Left forelimb (tissue), 1 donor: ENCODE measurements at regions not wholly inside any gene's neighbourhood (a gene's known extent, or its start where the extent isn't known, plus 50 kb on each side); places are given as distances from the start of the nearest gene placed in this dataset.

Experiments
- DNase-seq: peaks from one replicate; pipeline ENCODE4 v3.0.0-alpha.2; 2018; ENCODE audit warnings: low spot score

DNA sequence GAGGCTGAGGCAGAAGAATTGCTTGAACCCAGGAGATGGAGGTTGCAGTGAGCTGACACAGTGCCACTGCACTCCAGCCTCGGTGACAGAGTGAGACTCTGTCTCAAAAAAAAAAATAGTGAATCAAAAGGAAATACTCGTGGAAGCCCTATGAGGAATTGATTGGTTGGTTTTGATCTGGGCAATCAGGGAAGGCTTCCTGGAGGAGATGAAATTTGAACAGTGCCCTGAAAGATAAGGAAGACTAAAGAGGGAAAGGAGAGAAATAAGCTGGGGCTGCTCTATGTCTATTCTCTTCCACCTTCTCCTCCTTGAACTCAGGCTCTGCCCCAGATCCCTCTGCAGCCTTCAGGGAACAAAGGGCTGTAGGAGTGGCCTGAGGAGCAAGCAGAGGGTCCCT, 54.1 kb downstream of the IRF2BPL start:
- DNase-seq: no peak

DNA sequence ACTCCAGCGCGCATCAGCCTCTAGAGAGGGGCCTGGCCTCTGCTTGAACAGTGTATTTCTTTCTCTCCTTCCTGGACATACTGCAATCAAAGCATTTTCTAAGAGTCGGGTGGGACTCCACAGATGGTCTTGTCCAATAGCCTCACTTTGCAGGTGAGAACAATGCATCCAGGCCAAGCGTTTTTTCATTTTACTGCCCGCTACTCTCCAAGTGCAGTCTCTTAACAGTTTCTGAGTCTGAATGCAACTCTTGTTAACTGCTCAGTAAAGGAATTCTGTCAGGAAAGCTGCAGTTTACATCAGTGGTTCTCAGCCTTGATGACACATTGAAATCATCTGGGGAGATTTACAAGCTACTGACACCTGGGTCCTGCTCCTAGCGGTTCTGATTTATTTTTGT, 57.0 kb downstream of the IRF2BPL start:
- no peak for DNase-seq

DNA sequence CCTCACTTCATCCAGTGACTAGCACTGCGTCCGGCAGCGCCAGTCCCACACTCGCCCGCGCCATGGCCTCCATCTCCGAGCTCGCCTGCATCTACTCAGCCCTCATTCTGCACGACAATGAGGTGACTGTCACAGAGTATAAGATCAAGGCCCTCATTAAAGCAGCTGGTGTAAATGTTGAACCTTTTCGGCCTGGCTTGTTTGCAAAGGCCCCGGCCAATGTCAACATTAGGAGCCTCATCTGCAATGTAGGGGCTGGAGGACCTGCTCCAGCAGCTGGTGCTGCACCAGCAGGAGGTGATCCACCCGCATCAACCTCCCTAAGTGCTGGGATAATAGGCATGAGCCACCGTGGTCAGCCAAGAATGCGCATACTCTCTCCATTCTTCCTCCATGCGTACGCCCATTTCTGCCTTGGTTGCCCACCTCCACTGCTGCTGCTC, 59.9 kb downstream of the IRF2BPL start:
- no peak for DNase-seq

DNA sequence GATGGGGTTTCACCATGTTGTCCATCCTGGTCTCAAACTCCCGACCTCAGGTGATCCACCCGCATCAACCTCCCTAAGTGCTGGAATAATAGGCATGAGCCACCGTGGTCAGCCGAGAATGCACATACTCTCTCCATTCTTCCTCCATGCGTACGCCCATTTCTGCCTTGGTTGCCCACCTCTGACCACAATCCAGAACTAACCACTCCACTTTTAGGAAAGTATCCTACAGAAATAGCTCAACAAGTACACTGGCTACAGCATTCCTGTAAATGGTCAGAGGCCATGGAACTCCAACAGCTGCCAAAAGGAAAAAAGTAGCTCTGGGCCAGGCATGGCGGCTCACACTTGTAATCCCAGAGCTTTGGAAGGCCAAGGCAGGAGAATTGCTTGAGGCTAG, 60.7 kb downstream of the IRF2BPL start:
- no peak for DNase-seq

DNA sequence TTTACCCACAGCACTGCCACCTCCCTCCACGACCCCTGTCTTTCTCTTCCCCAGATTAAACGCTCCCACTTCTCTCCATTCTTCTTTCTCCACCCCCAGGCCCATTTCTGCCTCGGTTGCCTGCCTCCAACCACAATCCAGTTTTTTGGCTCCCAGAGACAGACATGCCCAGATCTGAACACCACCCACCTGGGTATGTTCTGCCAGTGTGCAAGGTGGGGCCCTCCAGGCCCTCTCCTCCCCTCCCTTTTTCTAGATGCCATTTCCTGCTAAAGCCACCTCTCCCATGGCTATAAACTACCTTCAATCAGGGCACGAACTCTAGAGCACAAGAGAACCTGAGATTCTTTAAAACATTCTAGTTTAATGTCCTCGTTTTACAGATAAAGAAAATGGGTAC, 63.3 kb downstream of the IRF2BPL start:
- DNase-seq: no peak

DNA sequence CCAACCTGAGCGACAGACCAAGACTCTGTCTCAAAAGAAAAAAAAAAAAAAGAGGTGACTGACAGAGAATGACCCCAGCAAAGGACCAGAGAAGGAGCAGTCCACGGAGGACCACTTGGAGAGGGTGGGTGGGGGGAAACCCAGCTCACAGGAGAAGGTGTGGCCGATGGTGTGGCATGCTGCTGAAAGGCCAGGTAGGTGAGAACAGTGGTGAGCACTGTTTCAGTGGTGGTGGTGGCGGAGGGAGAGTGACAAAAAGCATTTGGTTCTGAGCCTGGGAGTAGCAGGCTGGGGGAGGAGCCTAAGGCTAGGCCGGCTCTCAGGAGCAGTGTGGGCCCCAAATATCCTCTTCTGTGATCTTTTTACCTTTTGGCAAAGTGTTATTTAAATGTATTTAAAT, 63.8 kb downstream of the IRF2BPL start:
- DNase-seq: no peak

DNA sequence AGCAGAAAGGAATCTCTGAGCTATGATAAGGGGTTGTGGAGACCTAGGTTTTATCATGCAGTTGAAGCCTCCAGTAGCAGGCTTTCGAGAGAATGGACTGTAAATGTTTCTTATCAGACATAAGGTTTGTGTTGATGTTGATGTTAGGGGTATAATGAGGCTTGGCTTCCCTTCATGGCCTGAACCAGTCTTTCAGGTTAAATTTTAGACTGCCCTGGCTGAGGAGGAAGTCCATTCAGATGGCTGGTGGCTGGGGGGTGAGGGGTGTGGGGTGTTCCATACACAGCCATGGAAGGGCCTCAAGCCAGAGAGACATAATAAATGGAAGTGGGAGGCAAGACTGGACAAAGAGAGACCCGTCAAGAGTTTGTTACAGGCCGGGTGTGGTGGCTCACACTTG, 65.1 kb downstream of the IRF2BPL start:
- no peak for DNase-seq

DNA sequence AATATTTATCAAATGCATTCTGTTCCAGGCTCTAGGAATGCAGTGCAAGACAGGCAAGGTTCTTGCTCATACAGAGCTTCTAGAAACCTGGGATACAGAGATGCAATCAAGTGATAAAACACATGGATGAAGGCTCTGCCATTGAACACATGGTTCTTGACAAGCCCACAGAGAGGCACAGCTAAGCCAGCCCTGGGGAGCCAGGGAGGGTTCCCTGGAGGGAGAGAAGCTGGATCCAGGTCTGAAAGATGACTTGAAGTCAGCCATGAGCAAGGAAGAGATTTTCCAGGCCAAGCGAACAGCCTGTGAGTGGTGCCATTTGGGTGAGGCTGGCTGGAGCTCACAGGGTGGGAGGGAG, 66.2 kb downstream of the IRF2BPL start:
- no peak for DNase-seq

DNA sequence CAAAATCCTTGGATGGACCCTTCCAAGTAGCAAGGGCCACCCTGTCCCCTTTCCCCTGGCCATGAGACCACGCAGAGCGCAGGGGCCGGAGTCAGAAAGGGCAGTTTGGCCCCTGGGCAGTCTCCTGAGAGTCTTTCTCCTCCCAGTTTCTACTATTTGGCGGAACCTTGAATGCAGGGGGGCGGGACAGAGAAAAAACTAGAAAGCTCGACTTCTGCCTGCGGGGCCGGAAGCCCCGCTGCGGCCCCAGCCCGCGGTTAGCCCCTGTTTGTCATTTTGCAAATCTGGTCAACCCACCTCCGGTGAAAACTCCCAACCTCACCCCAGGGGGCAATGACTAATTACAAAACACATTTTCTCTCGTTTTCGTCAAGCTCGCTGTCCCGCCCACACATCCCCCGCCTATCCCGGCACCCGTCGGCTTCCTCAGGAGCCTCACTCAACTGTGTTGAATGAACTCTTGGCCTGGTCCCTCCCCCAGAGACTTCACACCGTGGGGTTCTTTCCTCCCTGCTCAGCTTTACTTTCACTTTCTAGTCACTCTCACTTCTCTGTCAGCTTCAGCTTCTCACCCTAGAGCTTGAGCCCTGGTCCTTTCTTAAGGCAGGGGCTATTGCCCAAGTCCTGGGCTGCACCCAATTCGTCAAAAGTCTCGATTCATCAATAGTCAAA, 66.7 kb downstream of the IRF2BPL start:
- peak; percentile 84 for DNase-seq

DNA sequence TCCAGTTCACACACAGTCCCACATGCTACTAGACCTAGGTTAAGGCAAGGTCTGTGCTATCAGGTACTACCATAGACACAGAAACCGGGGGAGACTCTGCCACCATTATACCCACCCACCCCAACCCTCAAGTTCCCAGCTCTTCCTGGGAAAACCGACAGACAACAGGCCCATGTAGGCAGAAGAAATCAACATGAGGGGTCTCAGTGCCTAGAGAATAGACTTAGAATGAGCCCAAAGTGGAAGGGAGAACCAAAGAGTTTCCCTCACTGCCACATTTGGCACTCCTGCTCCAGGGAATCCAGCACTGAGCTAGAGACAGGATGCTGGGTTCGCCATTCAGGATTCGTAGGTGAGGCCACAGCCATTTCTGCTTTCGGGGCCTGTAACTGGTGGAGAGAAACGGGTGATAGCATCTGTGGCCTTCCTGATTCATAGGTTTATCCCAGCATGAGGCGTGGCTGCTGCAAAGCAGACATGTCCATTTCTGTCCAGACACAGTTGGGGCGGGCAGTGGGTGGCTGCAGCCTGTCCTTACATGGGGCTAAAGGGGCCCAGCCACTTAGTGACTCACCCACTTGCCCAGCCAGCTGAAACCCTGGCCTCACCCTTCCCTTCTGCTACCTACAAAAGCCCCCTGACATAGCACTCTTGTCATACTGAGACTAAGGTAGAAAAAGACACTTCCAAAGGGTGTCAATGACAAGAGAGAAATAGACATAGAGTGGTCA, 69.4 kb downstream of the IRF2BPL start:
- DNase-seq: no peak

DNA sequence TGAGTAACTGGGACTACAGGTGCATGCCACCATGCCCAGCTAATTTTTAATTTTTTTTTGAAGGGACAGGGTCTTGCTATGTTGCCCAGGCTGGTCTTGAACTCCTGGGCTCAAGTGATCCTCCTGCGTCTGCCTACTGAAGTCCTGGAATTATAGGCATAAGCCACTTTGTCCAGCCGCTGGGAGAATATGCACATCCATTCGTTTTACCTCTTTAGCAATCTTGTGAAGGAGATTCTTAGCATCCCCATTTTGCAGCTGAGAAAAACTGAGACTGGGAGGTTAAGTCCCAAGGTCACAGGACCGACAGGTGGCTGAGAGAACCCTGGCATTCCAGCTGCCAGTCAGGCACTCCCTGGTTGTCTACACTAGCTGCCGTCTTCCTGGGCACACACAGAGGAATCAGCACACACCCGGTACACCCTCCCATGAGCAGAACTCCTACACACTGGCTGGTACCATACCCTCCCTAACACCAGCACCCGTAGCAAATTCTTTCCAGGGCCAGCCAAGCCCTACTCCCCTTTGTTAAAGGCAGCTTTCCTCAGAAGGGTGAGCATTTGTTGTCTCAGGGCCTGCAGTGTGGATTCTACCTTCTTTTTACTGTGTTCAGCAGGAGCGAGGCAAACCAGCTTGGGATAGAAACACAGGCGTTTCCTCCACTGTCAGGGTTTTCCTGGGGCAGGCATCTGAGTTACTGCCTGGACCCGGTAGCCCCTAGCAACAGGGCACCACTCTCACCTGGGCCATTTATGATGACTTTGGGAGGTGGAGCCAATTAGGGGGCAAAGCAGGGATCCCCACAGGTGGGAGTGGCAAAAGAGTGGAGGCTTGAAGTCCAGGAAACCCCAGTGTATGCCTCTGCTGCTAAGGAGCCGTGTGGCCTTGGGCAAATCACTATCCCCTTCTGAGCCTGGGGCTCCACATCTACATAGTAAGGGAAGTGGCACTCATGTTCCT, 70.2 kb downstream of the IRF2BPL start:
- no peak for DNase-seq

DNA sequence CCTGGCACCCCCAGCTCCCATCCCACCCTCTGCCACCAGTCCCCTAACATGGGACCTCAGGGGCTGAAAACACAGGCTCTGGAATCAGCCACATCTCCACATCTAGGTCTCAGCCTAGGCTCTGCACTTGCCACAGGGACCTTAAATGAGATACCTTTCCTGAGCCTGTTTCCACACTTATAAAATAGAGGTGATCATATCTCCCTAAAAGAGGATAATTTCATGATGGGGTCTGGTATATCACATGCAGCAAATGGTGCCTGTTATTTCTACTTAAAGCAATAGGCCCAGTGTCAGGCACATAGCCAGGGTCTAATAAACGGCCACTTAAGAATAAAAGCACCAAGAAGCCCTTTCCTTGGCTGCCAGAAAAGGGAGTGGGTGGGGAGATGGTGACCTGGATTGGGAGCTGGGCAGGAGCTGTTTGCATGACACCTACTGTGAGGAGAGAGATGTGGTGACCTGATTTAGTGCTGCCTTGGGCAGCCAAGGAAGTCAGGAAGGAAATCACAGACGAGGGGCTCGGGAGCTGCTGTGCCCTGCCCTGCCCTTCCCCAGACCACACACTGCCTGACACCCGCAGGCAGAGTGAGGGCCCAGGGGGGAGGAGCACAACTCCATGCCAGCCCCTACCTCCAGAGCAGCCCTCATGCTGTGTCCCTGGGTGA, 71.2 kb downstream of the IRF2BPL start:
- DNase-seq: no peak

DNA sequence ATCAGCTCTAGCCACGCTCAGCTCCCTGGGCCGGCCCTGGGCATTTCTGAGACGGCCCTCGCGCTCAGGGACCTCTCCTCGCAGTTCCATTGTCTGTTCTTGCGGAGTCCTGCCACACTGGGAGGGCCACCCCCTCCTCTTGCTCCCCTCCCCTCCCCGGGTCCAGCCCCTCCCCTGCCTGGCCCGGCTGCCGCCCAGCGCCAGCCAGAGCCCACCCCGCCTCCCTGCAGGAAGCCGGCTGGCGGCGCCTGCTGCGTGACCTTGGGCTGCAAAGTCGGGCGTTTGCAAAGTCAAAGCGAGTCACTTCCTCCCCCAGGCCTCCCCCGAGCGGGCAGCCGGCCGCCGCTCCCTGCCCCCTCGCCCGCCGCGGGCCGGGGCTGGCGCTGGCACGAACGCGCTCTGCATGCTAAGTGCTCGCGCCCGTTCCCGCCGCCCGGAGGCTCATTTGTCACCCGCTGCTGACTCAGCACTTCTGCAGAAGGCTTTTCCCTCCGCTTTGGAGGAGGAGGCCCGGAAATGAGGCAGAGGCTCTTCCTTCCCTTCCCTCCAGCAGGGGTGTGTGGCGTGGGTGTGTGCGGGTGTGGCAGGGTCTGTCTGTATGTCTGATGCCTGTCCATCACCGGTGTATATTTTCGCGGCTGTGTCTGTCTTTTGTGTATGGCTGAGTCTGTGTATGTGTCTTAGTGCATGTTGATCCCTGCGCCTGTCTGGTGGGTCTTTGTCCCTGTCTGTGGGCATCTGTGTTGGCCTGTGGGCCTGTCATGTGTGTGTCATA, 72.0 kb downstream of the IRF2BPL start:
- peak; percentile 89 for DNase-seq

DNA sequence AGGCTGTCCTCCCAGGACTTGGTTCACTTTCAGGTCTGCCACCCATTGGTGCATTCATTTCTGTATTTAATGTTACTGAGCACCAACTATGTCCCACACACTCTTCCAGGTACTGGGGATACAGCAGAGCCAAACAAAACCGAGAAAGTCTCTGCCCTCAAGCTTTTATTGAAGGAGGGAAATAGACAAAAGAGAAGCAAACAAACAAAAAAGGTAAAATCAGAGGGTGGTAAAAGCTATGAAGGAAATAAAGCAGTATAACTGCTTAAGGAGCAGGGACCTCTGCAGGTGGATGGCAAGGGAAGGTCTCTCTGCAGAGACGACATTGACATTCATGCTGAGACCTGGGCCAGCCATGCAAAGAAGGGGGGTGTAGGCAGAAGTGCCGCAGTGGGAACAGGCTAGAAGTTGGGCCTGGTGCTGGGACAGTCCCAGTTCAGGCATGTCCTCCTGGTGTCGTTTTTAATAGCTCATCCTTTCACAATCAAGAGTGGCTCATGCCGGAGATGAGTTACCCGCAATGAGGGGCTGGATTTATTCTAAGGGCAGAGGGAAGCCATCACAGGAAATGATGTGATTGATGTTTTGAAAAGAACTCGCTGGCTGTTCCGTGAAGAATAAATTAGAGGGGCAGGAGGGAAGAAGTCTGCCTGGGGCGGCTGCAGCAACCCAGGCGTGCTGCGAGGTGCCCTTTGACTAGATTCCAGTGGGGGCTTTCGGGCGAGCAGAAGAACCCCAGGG, 72.8 kb downstream of the IRF2BPL start:
- DNase-seq: no peak

DNA sequence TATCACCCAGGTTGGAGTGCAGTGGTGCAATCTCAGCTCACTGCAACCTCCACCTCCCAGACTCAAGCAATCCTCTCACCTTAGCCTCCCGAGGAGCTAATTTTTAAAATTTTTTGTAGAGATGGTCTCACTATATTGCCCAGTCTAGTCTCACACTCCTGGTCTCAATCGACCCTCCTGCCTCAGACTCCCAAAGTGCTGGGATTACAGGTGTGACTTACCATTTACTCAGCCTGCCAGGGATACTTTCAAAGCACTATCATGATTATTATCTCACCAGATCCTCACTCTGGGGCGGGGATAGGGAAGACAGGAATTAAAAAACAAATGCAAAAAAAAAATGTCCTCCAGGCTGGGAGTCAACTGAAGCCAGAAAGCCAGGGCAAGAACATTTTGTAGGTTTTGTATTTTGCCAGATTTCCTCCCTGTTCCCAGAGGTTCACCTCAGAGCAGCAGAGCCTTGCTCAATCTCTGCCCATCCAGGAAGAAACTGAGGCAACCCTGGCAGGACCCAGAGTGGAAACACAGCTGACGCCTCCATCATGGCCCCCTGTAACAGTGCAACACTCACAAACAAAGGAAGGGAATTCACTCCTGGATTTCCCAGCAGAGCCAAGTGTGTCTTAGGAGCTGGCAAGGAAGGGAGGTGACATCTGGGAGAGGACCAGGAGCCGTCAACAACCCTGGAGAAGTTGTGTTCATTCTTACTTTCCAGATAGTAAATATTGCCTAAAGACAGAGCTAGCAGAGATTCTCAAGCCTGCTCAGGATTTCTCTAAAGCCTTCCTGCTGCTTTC, 73.9 kb downstream of the IRF2BPL start:
- no peak for DNase-seq

DNA sequence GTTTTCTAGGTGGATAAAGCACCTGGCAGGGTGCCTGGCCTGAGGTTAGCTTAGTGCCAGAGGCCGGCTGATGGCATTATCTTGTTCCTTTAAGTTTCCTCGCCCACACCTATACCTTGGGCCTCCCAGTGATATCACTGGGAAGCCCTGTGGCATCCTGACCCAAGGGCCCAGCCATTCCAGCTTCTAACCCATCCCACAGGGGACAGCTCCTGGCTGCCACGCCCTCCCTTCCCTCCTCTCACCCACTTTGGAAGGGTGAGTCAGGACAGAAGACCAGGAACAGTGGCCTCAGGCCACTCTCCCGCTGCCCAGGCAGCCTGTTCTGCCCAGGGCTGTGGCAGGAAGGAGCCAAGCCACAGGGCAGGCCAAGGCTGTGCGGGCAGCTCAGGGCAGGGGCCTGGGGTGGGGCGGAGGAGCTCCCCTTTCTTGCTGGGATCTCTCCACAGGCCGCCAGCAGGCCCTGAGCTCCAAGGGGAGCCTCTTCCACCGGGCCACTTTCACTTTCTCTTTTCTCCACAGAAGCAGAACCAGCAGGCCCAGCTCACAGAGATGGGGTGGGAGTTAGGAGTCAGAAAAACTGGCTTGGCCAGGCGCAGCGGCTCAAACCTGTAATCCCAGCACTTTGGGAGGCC, 75.1 kb downstream of the IRF2BPL start:
- DNase-seq: no peak

DNA sequence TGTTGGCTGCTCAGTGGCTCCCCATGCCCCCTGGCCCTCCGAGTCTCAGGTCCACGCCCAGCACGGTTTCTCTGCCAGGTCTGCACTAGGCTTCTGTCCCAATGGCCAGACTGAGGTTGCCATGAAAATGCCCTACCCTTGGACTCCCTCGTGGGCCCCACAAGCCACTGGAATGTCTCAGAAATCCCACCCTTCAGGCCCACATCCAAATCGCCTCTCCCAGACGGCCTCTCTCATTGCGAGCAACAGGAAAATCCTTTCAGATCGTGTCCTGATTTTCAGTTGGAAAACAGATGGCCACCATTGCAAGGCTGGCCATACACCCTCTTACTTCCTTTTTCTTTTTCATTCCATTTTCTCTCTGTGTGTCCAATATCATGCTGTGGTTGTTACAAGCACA, 77.3 kb downstream of the IRF2BPL start:
- no peak for DNase-seq

DNA sequence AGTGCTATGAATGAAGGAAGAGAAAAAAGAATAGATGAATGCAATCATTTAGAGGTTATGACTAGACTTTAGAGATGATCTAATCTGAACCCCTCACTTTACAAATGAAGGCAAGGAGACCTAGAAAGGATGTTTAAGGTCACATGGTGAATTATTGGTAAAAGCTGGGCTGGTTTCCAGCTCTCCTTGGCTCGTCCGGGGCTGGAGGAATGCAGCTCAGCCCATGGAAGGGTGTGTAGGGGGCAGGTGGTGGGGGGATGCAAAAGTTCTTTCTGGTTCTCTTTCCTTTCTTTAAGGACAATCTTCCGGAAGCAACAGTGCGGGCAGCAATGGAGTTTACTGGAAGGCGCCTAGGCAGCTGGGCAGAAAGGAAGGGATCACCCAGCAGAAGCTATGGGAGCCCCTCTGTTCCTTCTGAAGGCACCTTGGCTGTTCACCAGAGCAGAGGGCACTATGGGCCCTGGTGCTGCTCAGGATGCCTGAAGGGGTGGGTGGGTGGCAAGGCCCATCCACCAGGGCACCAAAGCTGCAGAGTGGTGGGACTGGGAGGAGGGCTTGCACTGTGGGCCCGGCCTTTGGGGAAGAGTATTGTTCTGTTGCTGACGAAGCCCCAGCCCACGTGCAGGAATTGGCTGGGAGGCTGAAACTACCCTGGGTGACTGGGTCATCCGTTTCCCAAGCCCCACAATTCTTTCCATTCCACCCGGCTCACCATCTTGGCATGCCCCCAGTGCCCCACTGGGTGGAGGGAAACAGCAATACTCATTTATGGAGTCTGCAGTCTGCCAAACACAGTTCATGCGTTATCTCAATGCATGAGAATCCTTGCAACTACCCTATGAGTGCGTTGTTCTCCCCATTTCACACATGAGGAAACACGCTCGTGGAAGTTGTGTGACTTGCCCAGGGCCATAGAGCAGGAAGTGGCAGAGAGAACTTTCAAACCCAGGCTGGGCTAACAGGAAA, 78.2 kb downstream of the IRF2BPL start:
- no peak for DNase-seq
